ENCODE measurements at regions not wholly inside any gene's neighbourhood (a gene's known extent, or its start where the extent isn't known, plus 50 kb on each side); places are given as distances from the start of the nearest gene placed in this dataset.
"Not testable (repeated sequence)": the region's sequence is repeated elsewhere in the genome, so short reads cannot be mapped to it uniquely, and the experiment has no call there.

- DNase-seq (ENCODE audit: low spot score), result no peak
Measured at GRCh38 chr4:114296126-114296525, 302.5 kb upstream of the UGT8 start.

DNA sequence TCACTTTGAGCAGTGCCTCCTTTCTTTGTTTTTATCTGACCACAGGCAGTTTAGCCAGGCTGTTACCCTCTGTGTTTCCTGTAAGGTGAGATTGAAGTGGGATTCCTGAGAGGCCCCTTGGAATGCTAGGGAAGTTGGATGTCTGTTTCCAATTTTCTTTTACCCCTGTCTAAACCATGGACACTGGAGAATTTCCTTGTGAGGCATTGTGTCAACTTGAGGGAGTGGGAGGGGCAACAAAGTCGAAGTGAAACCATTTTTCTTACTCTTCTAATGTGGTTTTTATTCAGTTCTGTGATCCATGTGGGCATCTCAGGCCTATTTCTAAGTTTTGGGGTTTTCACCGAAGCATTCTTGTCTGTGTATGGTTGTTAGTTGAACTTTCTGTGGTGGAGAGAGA is 296.1 kb upstream of the UGT8 start:
- no peak for DNase-seq (ENCODE audit: low spot score)

GRCh38 chr4:114304046-114304445 is 294.6 kb upstream of the UGT8 start:
- DNase-seq (ENCODE audit: low spot score), result no peak

GRCh38 chr4:114304567-114304966 is 294.0 kb upstream of the UGT8 start:
- no peak for DNase-seq (ENCODE audit: low spot score)

DNA sequence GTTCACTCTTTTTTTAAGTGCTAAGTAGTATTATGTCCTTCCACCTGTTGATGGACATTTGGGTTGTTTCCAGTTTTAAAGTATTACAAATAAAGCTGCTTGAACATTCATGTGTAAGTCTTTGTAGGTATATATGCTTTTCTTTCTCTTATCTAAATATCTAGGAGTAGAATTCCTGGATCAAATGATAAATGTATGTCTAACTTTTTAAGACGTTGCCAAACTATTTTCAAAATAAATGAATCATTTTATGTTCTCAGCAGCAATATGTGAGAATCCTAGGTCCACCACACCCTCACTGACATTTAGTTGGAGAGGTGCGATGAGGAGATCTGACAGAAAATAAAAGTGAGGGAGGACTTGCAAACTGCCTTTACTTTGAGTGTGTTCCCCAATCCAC is 291.7 kb upstream of the UGT8 start:
- no peak for DNase-seq (ENCODE audit: low spot score)

DNA sequence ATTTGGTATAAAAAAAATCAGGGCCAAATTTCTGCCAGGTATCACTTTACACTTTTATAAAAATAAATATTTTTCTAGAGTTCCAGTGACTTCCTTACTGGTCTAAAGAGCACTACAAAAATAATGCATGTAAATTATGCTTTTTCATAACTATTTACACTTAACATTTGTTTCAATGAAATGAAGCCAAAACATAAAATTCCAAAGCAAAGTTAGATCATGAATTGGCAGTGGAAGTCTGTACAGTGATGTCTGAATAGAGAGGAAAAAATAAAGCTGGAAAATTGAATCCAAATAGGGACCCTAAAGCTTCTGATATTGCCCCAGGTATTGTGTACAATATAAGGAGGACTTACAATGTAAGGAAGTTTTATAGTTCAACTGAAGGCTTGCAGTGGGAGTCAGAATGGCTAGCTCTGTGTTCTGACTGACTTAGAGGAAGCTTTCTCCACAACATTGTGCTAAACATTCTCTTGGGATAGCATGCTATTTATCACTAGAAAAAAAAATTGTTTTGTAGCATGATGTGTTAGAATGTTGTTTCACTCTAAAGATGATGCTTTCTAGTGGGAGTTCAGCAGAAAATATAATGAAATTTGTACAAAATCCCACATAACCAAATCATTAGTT is 288.2 kb upstream of the UGT8 start:
- no peak for DNase-seq (ENCODE audit: low spot score)

GRCh38 chr4:114311787-114312186 is 286.8 kb upstream of the UGT8 start:
- no peak for DNase-seq (ENCODE audit: low spot score)

DNA sequence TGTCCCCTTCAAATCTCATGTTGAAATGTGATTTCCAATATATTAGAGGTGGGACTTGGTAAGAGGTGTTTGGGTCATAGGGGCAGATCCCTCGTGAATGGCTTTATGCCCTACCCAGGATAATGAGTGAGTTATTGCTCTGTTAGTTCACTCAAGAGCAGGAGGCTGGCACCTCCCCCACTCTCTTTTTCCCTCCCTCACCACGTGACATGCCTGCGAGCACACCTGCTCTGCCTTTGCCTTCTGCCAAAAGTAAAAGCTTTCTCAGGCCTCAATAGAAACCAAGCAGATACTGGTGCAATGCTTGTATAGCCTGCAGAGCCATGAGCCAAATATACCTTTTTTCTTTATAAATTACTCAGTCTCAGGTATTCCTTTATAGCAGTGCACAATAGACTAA is 286.3 kb upstream of the UGT8 start:
- DNase-seq (ENCODE audit: low spot score), result no peak

GRCh38 chr4:114316789-114317188 is 281.8 kb upstream of the UGT8 start:
- DNase-seq (ENCODE audit: low spot score), result no peak

GRCh38 chr4:114317564-114317963 is 281.0 kb upstream of the UGT8 start:
- DNase-seq (ENCODE audit: low spot score), result no peak

DNA sequence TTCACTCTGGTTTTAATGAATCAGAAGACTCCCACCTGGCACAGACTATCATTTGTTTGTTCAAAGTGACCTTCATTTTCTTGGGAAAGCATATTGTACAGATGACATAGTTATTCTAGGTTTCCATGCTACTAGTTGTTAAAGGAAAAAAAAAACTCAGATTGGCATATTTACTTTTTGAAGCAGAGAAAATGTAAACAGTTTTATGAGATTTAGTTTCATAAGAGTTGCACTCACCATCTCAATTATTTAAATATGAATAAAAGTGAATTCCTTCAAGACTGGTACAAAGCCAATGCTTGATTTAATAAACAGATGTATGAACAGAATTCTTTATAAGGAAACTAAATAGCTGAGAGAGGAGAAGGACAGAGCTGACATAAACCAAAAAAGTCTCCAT is 280.3 kb upstream of the UGT8 start:
- DNase-seq (ENCODE audit: low spot score), result no peak

- DNase-seq (ENCODE audit: low spot score), result no peak
Measured at GRCh38 chr4:114320126-114320525, 278.5 kb upstream of the UGT8 start.

DNA sequence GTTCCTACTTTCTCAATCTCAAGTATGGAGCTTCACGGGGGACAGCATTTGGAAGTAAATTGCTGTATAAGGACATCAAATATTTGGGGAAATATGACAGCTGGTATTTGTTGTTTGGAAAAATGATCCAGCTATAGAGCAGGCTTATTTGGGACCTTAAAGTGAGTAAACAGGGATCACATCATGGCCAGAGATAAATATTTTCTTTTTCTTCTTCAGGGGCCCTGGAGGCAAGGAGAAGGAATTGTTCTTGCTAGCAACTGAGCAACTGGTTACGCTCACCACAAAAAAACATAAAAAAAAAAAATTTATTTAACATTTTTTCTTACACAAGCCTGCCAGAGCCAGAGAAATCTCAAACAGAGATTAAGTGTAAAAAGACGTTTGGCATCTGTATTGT is 277.2 kb upstream of the UGT8 start:
- DNase-seq (ENCODE audit: low spot score), result no peak

GRCh38 chr4:114323841-114324240 is 274.8 kb upstream of the UGT8 start:
- DNase-seq (ENCODE audit: low spot score), result no peak

DNA sequence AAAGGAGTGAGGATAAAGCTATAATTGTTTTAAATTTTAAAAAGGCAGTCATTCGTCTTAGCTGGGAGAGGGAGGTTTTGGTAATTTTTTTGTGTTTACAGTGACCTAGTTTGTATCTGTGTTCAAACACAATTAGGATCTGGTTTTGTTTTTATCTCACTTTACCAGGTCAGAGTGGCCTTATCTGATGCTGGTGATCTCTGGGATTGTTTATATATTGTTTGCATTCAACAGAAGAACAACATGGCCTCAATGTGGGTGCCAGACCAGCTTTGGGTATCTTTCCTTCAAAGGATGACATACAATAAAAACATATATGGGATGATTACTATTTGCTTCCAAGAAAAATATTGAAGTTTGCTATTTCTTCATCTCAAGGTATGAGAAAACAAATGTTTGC is 272.2 kb upstream of the UGT8 start:
- DNase-seq (ENCODE audit: low spot score), result no peak

DNA sequence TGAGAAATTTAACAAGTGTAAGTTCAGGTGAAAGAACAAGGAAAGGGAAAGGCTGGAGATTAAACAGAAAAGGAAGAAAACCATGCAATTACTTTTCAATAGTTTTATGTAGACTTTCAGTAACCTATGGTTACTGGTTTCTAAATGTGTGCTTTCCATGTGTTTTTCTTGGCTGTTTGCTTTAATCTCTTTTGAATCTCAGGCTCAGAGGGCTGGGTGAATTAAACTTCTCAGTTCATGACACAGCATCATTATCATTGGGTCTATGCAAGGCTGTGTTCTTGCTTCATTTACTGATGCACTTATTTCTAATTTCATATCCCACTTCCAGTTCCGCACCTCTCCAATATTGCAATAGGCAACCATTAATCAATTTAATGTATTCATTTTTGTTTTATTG is 266.5 kb upstream of the UGT8 start:
- DNase-seq (ENCODE audit: low spot score), result no peak

- DNase-seq (ENCODE audit: low spot score), result not testable (repeated sequence)
Measured at GRCh38 chr4:114334363-114334762, 264.2 kb upstream of the UGT8 start.

GRCh38 chr4:114334884-114335330 is 263.7 kb upstream of the UGT8 start:
- no peak for DNase-seq (ENCODE audit: low spot score)

GRCh38 chr4:114335339-114335738 is 263.3 kb upstream of the UGT8 start:
- DNase-seq (ENCODE audit: low spot score), result no peak

- DNase-seq (ENCODE audit: low spot score), result no peak
Measured at GRCh38 chr4:114343015-114343414, 255.6 kb upstream of the UGT8 start.

DNA sequence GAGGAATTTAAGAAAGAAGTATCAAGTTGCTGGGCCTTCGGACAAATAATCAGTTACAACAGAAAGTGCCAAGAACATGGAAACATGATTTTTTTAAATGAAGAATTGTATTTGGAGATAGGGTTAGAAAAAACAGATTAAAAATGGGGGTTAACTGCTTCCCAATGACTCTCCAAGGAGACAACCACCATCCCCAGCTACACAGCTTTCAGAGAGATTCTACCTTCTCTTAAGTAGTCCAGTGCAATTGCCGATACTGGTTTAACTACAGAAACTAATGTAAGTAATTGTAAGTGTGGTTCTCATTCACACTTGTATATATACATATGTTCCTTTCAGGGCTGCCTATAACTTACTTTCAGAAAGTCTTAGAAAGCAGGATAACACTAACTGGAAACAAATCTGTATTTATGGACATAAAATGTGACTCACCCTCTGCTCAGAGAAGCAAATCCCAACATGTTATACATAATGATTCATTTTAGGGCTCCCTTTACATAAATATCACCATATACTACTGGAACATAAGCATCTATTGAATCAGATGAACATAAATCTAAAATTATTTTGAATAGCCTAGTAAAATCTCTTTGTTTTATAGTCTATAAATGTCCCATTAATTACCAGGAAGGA is 248.9 kb upstream of the UGT8 start:
- no peak for DNase-seq (ENCODE audit: low spot score)

DNA sequence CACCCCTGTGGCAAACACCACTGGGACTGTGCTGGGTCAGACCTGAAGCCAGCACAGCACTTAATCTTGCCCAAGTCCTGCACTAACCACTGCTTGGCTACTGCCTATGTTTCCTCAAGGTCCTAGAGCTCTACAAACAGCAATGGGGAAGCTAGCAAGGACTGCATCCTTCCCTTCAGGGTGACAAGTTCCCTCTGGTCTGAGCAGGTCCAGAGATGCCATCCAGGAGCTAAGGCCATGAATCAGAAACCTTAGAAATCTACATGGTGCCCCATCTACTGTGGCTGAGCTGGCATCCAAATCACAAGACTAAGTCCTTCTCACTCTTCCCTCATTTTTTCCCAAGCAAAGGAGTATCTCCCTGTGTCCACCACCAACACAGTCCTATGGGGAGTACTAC is 239.7 kb upstream of the UGT8 start:
- DNase-seq (ENCODE audit: low spot score), result no peak

- DNase-seq (ENCODE audit: low spot score), result no peak
Measured at GRCh38 chr4:114361249-114361648, 237.4 kb upstream of the UGT8 start.

- DNase-seq (ENCODE audit: low spot score), result no peak
Measured at GRCh38 chr4:114364857-114365256, 233.8 kb upstream of the UGT8 start.

Data from HuH-7 (cell line).